ENCODE measurements at regions not wholly inside any gene's neighbourhood (a gene's known extent, or its start where the extent isn't known, plus 50 kb on each side); places are given as distances from the start of the nearest gene placed in this dataset.

- TF ChIP-seq, protein P1, sequence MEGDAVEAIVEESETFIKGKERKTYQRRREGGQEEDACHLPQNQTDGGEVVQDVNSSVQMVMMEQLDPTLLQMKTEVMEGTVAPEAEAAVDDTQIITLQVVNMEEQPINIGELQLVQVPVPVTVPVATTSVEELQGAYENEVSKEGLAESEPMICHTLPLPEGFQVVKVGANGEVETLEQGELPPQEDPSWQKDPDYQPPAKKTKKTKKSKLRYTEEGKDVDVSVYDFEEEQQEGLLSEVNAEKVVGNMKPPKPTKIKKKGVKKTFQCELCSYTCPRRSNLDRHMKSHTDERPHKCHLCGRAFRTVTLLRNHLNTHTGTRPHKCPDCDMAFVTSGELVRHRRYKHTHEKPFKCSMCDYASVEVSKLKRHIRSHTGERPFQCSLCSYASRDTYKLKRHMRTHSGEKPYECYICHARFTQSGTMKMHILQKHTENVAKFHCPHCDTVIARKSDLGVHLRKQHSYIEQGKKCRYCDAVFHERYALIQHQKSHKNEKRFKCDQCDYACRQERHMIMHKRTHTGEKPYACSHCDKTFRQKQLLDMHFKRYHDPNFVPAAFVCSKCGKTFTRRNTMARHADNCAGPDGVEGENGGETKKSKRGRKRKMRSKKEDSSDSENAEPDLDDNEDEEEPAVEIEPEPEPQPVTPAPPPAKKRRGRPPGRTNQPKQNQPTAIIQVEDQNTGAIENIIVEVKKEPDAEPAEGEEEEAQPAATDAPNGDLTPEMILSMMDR (IDR thresholded peaks at IDR 0.05), result no peak
- TF ChIP-seq POLR2A (IDR thresholded peaks at IDR 0.05) (no peak), EP300 (IDR thresholded peaks at IDR 0.05) (no peak)
Measured at GRCh38 chr2:201969241-201969937, 64.3 kb upstream of the FZD7 start.

Measured in tibial nerve (tissue), 4 donors.